ENCODE measurements at regions not wholly inside any gene's neighbourhood (a gene's known extent, or its start where the extent isn't known, plus 50 kb on each side); places are given as distances from the start of the nearest gene placed in this dataset.

- Histone ChIP-seq H3K79me2 (ENCODE audit: control insufficient read depth, insufficient read depth, low read length) (no peaks in the 10 kb centered on the region), H3K36me3 (ENCODE audit: control insufficient read depth in 2 of 2, extremely low read depth in 1 of 2, insufficient read depth in 2 of 2, low read length in 2 of 2) (no peaks in the 10 kb centered on the region), H3K27ac (ENCODE audit: insufficient read depth, low read depth, low read length) (no peak overlapping the region), H3K4me1 (ENCODE audit: control insufficient read depth, extremely low read depth, insufficient read depth, low read length) (no peaks in the 10 kb centered on the region), H3K27me3 (ENCODE audit: control insufficient read depth in 2 of 2, insufficient read depth in 2 of 2, low read length in 2 of 2) (no peaks in the 10 kb centered on the region), H3K4me3 (replicated peaks in 1 of 3; ENCODE audit: insufficient read depth in 1 of 3, low read depth in 1 of 3, low read length in 3 of 3) (no peak overlapping the region), H3K9me3 (replicated peaks; ENCODE audit: control insufficient read depth, insufficient read depth, low read length) (no peaks in the 10 kb centered on the region), H3K4me2 (ENCODE audit: insufficient read depth, low read length) (no peak overlapping the region), H2AFZ (ENCODE audit: low read depth, low read length) (no peak overlapping the region), H3K9me1 (replicated peaks; ENCODE audit: control insufficient read depth, extremely low read depth, insufficient read depth, low read length) (no peaks in the 10 kb centered on the region), H4K20me1 (replicated peaks; ENCODE audit: control insufficient read depth, extremely low read depth, insufficient read depth, low read length) (no peaks in the 10 kb centered on the region), H3K9ac (replicated peaks; ENCODE audit: extremely low read depth, insufficient read depth, low read length) (no peak overlapping the region)
- no peak for FAIRE-seq
- CTCF ChIA-PET: no interaction called here
- DNase-seq (ENCODE audit: low read depth, low spot score): no peak
- BruUV-seq (replicated peaks): no TSS peak
- TF ChIP-seq JUN (IDR thresholded peaks at IDR 0.05; ENCODE audit: borderline replicate concordance, insufficient read depth, insufficient read length, low read depth) (no peak), CTCF (IDR thresholded peaks at IDR 0.05; ENCODE audit: extremely low read depth in 1 of 2, insufficient read depth in 1 of 2, low read depth in 1 of 2, low read length in 2 of 2) (no peak), POLR2AphosphoS5 (IDR thresholded peaks at IDR 0.05; ENCODE audit: insufficient read depth, low read depth, low read length) (no peak), FOS (IDR thresholded peaks at IDR 0.05; ENCODE audit: borderline replicate concordance, insufficient read depth, low read length) (no peak), POLR2A (IDR thresholded peaks at IDR 0.05; ENCODE audit: low read depth, low read length) (no peak), GATA2 (IDR thresholded peaks at IDR 0.05; ENCODE audit: insufficient read depth, insufficient read length, low read depth, low read length) (no peak)
- POLR2A ChIA-PET: no interaction called here
- intact Hi-C loops (cut with micrococcal nuclease) (no loop called here), dilution Hi-C loops (cut with MboI; ENCODE audit: extremely low pct_ligation_motif_present, low sequenced_read_pairs) (no loop called here)
These were observed 97.5 kb upstream of the STAC start for GRCh38 chr3:36282766-36283165.

GRCh38 chr3:36295296-36295695 lies 85.0 kb upstream of the STAC start:
- Histone ChIP-seq H2AFZ (ENCODE audit: low read depth, low read length) (no peak overlapping the region), H3K79me2 (ENCODE audit: control insufficient read depth, insufficient read depth, low read length) (no peaks in the 10 kb centered on the region), H3K27me3 (ENCODE audit: control insufficient read depth in 2 of 2, insufficient read depth in 2 of 2, low read length in 2 of 2) (no peaks in the 10 kb centered on the region), H3K4me3 (replicated peaks in 1 of 3; ENCODE audit: insufficient read depth in 1 of 3, low read depth in 1 of 3, low read length in 3 of 3) (no peak overlapping the region), H3K27ac (ENCODE audit: insufficient read depth, low read depth, low read length) (no peak overlapping the region), H4K20me1 (replicated peaks; ENCODE audit: control insufficient read depth, extremely low read depth, insufficient read depth, low read length) (no peaks in the 10 kb centered on the region), H3K4me2 (ENCODE audit: insufficient read depth, low read length) (no peak overlapping the region), H3K9me3 (replicated peaks; ENCODE audit: control insufficient read depth, insufficient read depth, low read length) (peaks cover 3% of the 10 kb centered on the region), H3K9me1 (replicated peaks; ENCODE audit: control insufficient read depth, extremely low read depth, insufficient read depth, low read length) (no peaks in the 10 kb centered on the region), H3K4me1 (ENCODE audit: control insufficient read depth, extremely low read depth, insufficient read depth, low read length) (no peaks in the 10 kb centered on the region), H3K36me3 (ENCODE audit: control insufficient read depth in 2 of 2, extremely low read depth in 1 of 2, insufficient read depth in 2 of 2, low read length in 2 of 2) (no peaks in the 10 kb centered on the region), H3K9ac (replicated peaks; ENCODE audit: extremely low read depth, insufficient read depth, low read length) (no peak overlapping the region)
- intact Hi-C loops (cut with micrococcal nuclease) (no loop called here), dilution Hi-C loops (cut with MboI; ENCODE audit: extremely low pct_ligation_motif_present, low sequenced_read_pairs) (no loop called here)
- FAIRE-seq (no peak), DNase-seq (ENCODE audit: low read depth, low spot score) (no peak)
- no TSS peak for BruUV-seq (replicated peaks)
- POLR2A ChIA-PET: no interaction called here
- CTCF ChIA-PET: no interaction called here
- TF ChIP-seq MYC (IDR thresholded peaks at IDR 0.05; ENCODE audit: low read depth, low read length) (no peak), JUN (IDR thresholded peaks at IDR 0.05; ENCODE audit: borderline replicate concordance, insufficient read depth, insufficient read length, low read depth) (no peak), EZH2 (IDR thresholded peaks at IDR 0.05; ENCODE audit: borderline replicate concordance, low read depth, low read length, severe bottlenecking) (no peak), MAX (IDR thresholded peaks at IDR 0.05; ENCODE audit: insufficient read depth, insufficient read length) (no peak), GATA2 (IDR thresholded peaks at IDR 0.05; ENCODE audit: insufficient read depth, insufficient read length, low read depth, low read length) (no peak), FOS (IDR thresholded peaks at IDR 0.05; ENCODE audit: borderline replicate concordance, insufficient read depth, low read length) (no peak), POLR2A (IDR thresholded peaks at IDR 0.05; ENCODE audit: low read depth, low read length) (no peak), POLR2AphosphoS5 (IDR thresholded peaks at IDR 0.05; ENCODE audit: insufficient read depth, low read depth, low read length) (no peak)
